Keratinocyte (primary cell): ENCODE measurements at regions not wholly inside any gene's neighbourhood (a gene's known extent, or its start where the extent isn't known, plus 50 kb on each side); places are given as distances from the start of the nearest gene placed in this dataset.

ENCODE experiments used
- DNase-seq: peaks from one replicate; pipeline ENCODE4 v3.0.0-alpha.2; 2011; ENCODE audit warnings: low read depth, missing footprints, low spot score
- FAIRE-seq: peaks from 2 replicates; lab custom pipeline; 2011; peaks lifted over from hg19 to GRCh38; lab: Jason Lieb, UNC
- H2AFZ ChIP-seq: 2 replicates; pipeline ENCODE4 v1.6.0; 2012; ENCODE audit warnings: low read length, control low read depth, inconsistent platforms; ENCODE audit not compliant: control insufficient read depth
- H3K27ac ChIP-seq: 2 replicates; pipeline ENCODE4 v1.5.1; 2011; ENCODE audit warnings: low read length; ENCODE audit not compliant: control insufficient read depth, insufficient read depth
- H3K27me3 ChIP-seq: 3 replicates; pipeline ENCODE4 v1.6.0; 2011; ENCODE audit warnings: low read length; ENCODE audit not compliant: control insufficient read depth, insufficient read depth; ENCODE audit errors: extremely low read depth
- H3K36me3 ChIP-seq, 2 experiments: 2 replicates in 1 of 2; 3 replicates in 1 of 2; pipeline ENCODE4 v1.5.1; 2011; ENCODE audit warnings: low read length in 2 of 2, mild to moderate bottlenecking in 1 of 2; ENCODE audit not compliant: control insufficient read depth in 2 of 2, insufficient read depth in 2 of 2; ENCODE audit errors: extremely low read depth in 1 of 2
- H3K4me1 ChIP-seq: 3 replicates; pipeline ENCODE4 v1.5.1; 2011; ENCODE audit warnings: low read length; ENCODE audit not compliant: control insufficient read depth, insufficient read depth; ENCODE audit errors: extremely low read depth
- H3K4me2 ChIP-seq: 3 replicates; pipeline ENCODE4 v1.6.0; 2011; ENCODE audit warnings: low read depth, low read length; ENCODE audit not compliant: control insufficient read depth, insufficient read depth; ENCODE audit errors: extremely low read depth
- H3K4me3 ChIP-seq, 3 experiments: fragments of 200-600 bp in 1 of 3; sonication (generic) in 1 of 3; 2 replicates in 2 of 3; 3 replicates in 1 of 3; pipeline ENCODE4 v1.5.1; 2011 to 2016; ENCODE audit warnings: low read length in 3 of 3, mild to moderate bottlenecking in 3 of 3, control low read depth in 2 of 3, inconsistent platforms in 1 of 3, low read depth in 1 of 3, mixed read lengths in 1 of 3, mixed run types in 1 of 3, moderate library complexity in 1 of 3; ENCODE audit not compliant: control insufficient read depth in 2 of 3, insufficient read depth in 2 of 3; ENCODE audit errors: extremely low read depth in 1 of 3
- H3K79me2 ChIP-seq: 2 replicates; pipeline ENCODE4 v1.6.0; 2012; ENCODE audit warnings: low read length; ENCODE audit not compliant: control insufficient read depth, insufficient read depth
- H3K9ac ChIP-seq: 3 replicates; pipeline ENCODE4 v1.6.0; 2011; ENCODE audit warnings: low read length; ENCODE audit not compliant: control insufficient read depth, insufficient read depth; ENCODE audit errors: extremely low read depth
- H3K9me1 ChIP-seq: 3 replicates; pipeline ENCODE4 v1.6.0; 2011; ENCODE audit warnings: low read length; ENCODE audit not compliant: control insufficient read depth, insufficient read depth; ENCODE audit errors: extremely low read depth
- H3K9me3 ChIP-seq: 2 replicates; pipeline ENCODE4 v1.5.1; 2012; ENCODE audit warnings: low read depth, low read length; ENCODE audit not compliant: control insufficient read depth
- H4K20me1 ChIP-seq: 3 replicates; pipeline ENCODE4 v1.6.0; 2011; ENCODE audit warnings: low read length; ENCODE audit not compliant: control insufficient read depth, insufficient read depth; ENCODE audit errors: extremely low read depth
- EZH2 ChIP-seq: IDR thresholded peaks from one replicate; pipeline ENCODE4 v1.6.1; 2012; ENCODE audit warnings: inconsistent platforms, mild to moderate bottlenecking, low read length, moderate library complexity
- dilution Hi-C: fragments of 300-500 bp; cut with MboI; formaldehyde crosslinking; loops from one replicate; pipeline ENCODE4 v1.7.0; 2020; ENCODE audit warnings: low sequenced_read_pairs; ENCODE audit not compliant: extremely low pct_ligation_motif_present
- TF ChIP-seq, protein P1 (sequence below), 3 experiments: IDR thresholded peaks in 1 of 3; conservative IDR thresholded peaks in 1 of 3; optimal IDR thresholded peaks in 1 of 3; 2 replicates in 2 of 3; 3 replicates in 1 of 3; pipeline versions ENCODE3 to v1.5.1; 2011; ENCODE audit warnings: low read length in 3 of 3, mild to moderate bottlenecking in 3 of 3, moderate library complexity in 2 of 3, control low read depth in 1 of 3, inconsistent platforms in 1 of 3; ENCODE audit not compliant: insufficient read depth in 2 of 3; ENCODE audit errors: extremely low read depth in 1 of 3

DNA sequence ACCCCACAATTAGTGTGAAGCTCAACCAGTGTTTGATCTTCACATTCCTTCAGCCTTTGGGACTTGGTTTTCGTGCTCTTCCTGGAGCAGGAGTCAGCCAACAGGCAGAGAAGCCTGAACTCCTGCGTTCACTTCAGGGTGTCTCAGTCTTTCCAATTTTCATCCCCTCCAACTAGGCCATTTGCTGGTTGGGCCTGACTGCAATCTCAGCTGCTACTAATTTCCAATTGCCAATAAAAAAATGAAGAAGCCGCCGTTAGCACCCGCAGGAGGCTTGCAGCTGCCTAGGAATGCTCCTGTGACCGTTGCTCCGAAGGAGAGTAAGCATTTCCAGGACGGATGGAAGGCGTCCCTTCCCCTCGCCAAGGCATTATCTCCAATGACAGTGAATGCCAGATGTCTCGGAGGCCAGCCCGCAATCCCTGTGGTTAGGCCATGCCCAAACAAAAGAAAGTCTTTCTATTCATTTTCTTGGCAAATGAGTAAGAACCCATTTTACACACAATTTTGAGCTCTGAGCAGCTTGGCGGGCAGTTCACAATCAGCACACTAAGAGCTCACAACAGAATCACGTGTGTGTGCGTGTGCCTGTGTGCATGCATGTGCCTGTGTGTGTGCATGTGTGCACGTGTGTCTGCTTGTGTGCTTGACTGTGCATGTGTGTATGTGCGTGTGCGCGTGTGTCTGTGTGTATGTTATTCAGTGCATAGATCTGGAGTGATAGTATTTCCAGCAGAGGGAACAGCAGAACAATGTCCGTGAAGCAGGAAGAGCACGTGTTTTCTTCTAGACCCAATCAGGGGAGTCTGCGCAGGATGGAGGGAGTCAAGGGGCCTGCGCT, 301.2 kb downstream of the SMOC2 start:
- Histone ChIP-seq H3K9me1 (no peaks in the 10 kb centered on the region), H3K9ac (no peak overlapping the region), H4K20me1 (no peaks in the 10 kb centered on the region), H3K9me3 (no peaks in the 10 kb centered on the region), H3K4me1 (no peaks in the 10 kb centered on the region), H3K36me3 (no peaks in the 10 kb centered on the region), H3K4me2 (no peak overlapping the region), H3K79me2 (no peaks in the 10 kb centered on the region), H3K4me3 (no peak overlapping the region), H3K27me3 (no peaks in the 10 kb centered on the region), H2AFZ (no peak overlapping the region), H3K27ac (no peak overlapping the region)
- no peak for DNase-seq
- no peak for FAIRE-seq
- TF ChIP-seq, protein P1, sequence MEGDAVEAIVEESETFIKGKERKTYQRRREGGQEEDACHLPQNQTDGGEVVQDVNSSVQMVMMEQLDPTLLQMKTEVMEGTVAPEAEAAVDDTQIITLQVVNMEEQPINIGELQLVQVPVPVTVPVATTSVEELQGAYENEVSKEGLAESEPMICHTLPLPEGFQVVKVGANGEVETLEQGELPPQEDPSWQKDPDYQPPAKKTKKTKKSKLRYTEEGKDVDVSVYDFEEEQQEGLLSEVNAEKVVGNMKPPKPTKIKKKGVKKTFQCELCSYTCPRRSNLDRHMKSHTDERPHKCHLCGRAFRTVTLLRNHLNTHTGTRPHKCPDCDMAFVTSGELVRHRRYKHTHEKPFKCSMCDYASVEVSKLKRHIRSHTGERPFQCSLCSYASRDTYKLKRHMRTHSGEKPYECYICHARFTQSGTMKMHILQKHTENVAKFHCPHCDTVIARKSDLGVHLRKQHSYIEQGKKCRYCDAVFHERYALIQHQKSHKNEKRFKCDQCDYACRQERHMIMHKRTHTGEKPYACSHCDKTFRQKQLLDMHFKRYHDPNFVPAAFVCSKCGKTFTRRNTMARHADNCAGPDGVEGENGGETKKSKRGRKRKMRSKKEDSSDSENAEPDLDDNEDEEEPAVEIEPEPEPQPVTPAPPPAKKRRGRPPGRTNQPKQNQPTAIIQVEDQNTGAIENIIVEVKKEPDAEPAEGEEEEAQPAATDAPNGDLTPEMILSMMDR (optimal IDR thresholded peaks at IDR 0.05 in 1 of 3, IDR thresholded peaks at IDR 0.05 in 1 of 3, conservative IDR thresholded peaks at IDR 0.05 in 1 of 3; ENCODE audit: extremely low read depth in 1 of 3, insufficient read depth in 2 of 3, low read length in 3 of 3), result no peak
- no peak for TF ChIP-seq EZH2
- dilution Hi-C loops, result no loop called here

DNA sequence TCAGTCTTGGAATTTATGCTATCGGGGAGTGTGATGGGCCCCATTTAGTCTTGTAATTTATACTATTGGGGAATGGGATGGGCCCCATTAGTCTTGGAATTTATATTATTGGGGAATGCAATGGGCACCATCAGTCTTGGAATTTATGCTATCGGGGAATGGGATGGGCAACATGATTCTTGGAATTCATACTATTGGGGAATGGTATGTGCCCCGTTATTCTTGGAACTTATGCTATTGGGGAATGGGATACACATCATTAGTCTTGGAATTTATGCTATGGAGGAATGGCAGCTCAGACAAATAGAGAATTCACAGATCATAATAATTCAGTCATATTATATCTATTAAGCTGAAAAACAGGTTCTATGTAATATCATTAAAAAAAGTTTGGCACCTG, 300.3 kb downstream of the SMOC2 start:
- FAIRE-seq, result no peak
- Histone ChIP-seq H3K4me1 (no peaks in the 10 kb centered on the region), H3K36me3 (no peaks in the 10 kb centered on the region), H2AFZ (no peak overlapping the region), H3K9ac (no peak overlapping the region), H3K9me3 (no peaks in the 10 kb centered on the region), H4K20me1 (no peaks in the 10 kb centered on the region), H3K27ac (no peak overlapping the region), H3K27me3 (no peaks in the 10 kb centered on the region), H3K79me2 (no peaks in the 10 kb centered on the region), H3K4me3 (no peak overlapping the region), H3K4me2 (no peak overlapping the region), H3K9me1 (no peaks in the 10 kb centered on the region)
- no peak for TF ChIP-seq EZH2
- TF ChIP-seq, protein P1 (optimal IDR thresholded peaks at IDR 0.05 in 1 of 3, IDR thresholded peaks at IDR 0.05 in 1 of 3, conservative IDR thresholded peaks at IDR 0.05 in 1 of 3; ENCODE audit: extremely low read depth in 1 of 3, insufficient read depth in 2 of 3, low read length in 3 of 3), result no peak
- DNase-seq, result no peak
- dilution Hi-C loops, result no loop called here
